Nephron progenitor cell (in vitro differentiated cells): ENCODE measurements at regions not wholly inside any gene's neighbourhood (a gene's known extent, or its start where the extent isn't known, plus 50 kb on each side); places are given as distances from the start of the nearest gene placed in this dataset.

Experiments
- DNase-seq: peaks from one replicate; pipeline ENCODE4 v3.0.0; 2021
- H3K27ac Mint-ChIP-seq: 2 replicates; pipeline ENCODE4 v1.8.0; 2021; ENCODE audit warnings: mild to moderate bottlenecking, moderate library complexity, mixed read lengths
- H3K27me3 Mint-ChIP-seq: 2 replicates; pipeline ENCODE4 v1.8.0; 2021; ENCODE audit warnings: mild to moderate bottlenecking, low read depth, mixed read lengths; ENCODE audit not compliant: poor library complexity
- H3K36me3 Mint-ChIP-seq: 2 replicates; pipeline ENCODE4 v1.8.0; 2021; ENCODE audit warnings: low read depth, mixed read lengths
- H3K4me1 Mint-ChIP-seq: 2 replicates; pipeline ENCODE4 v1.8.0; 2021; ENCODE audit warnings: mixed read lengths
- H3K4me3 Mint-ChIP-seq: 2 replicates; pipeline ENCODE4 v1.8.0; 2021; ENCODE audit warnings: mild to moderate bottlenecking, moderate library complexity, mixed read lengths
- H3K9me3 Mint-ChIP-seq: 2 replicates; pipeline ENCODE4 v1.8.0; 2021; ENCODE audit warnings: mild to moderate bottlenecking, moderate library complexity, mixed read lengths
- CTCF ChIP-seq: fragments of 200-600 bp; sonication (generic); IDR thresholded peaks from 2 replicates; pipeline ENCODE4 v1.5.0; 2021; ENCODE audit warnings: antibody characterized with exemption

- Mint-ChIP-seq H3K27ac (no peak overlapping the region), H3K36me3 (no peaks in the 10 kb centered on the region), H3K27me3 (no peaks in the 10 kb centered on the region), H3K9me3 (peaks cover 15% of the 10 kb centered on the region), H3K4me3 (no peak overlapping the region), H3K4me1 (peaks cover 24% of the 10 kb centered on the region)
- no peak for TF ChIP-seq CTCF
- no peak for DNase-seq
These were observed 1003.4 kb downstream of the CDH18 start for GRCh38 chr5:18984559-18985080.

GRCh38 chr5:18985171-18985758 is 1002.7 kb downstream of the CDH18 start:
- peak overlapping the region; percentile 92 for H3K27ac Mint-ChIP-seq
- no peak for TF ChIP-seq CTCF
- peaks cover 15% of the 10 kb centered on the region for H3K9me3 Mint-ChIP-seq
- no peaks in the 10 kb centered on the region for H3K36me3 Mint-ChIP-seq
- H3K4me3 Mint-ChIP-seq, result no peak overlapping the region
- no peaks in the 10 kb centered on the region for H3K27me3 Mint-ChIP-seq
- DNase-seq, result no peak
- H3K4me1 Mint-ChIP-seq, result peaks cover 24% of the 10 kb centered on the region

- Mint-ChIP-seq H3K27ac (peak overlapping the region; percentile 20), H3K4me3 (no peak overlapping the region), H3K36me3 (no peaks in the 10 kb centered on the region), H3K4me1 (peaks cover 24% of the 10 kb centered on the region), H3K27me3 (no peaks in the 10 kb centered on the region), H3K9me3 (peaks cover 11% of the 10 kb centered on the region)
- TF ChIP-seq CTCF, result no peak
- no peak for DNase-seq
These were observed 1000.9 kb downstream of the CDH18 start for GRCh38 chr5:18987101-18987500.

GRCh38 chr5:18990852-18991251 is 997.1 kb downstream of the CDH18 start:
- H3K27ac Mint-ChIP-seq, result no peak overlapping the region
- no peaks in the 10 kb centered on the region for H3K27me3 Mint-ChIP-seq
- H3K9me3 Mint-ChIP-seq, result no peaks in the 10 kb centered on the region
- H3K4me1 Mint-ChIP-seq, result peaks cover 14% of the 10 kb centered on the region
- TF ChIP-seq CTCF, result no peak
- no peak for DNase-seq
- no peak overlapping the region for H3K4me3 Mint-ChIP-seq
- H3K36me3 Mint-ChIP-seq, result no peaks in the 10 kb centered on the region

GRCh38 chr5:18992264-18992663 is 995.7 kb downstream of the CDH18 start:
- DNase-seq, result no peak
- H3K9me3 Mint-ChIP-seq, result no peaks in the 10 kb centered on the region
- H3K27ac Mint-ChIP-seq, result no peak overlapping the region
- no peak overlapping the region for H3K4me3 Mint-ChIP-seq
- TF ChIP-seq CTCF, result no peak
- H3K4me1 Mint-ChIP-seq, result peaks cover 2% of the 10 kb centered on the region
- no peaks in the 10 kb centered on the region for H3K27me3 Mint-ChIP-seq
- no peaks in the 10 kb centered on the region for H3K36me3 Mint-ChIP-seq

GRCh38 chr5:18999478-18999877 is 988.5 kb downstream of the CDH18 start:
- no peak for TF ChIP-seq CTCF
- H3K27ac Mint-ChIP-seq, result no peak overlapping the region
- peaks cover 5% of the 10 kb centered on the region for H3K4me1 Mint-ChIP-seq
- H3K4me3 Mint-ChIP-seq, result no peak overlapping the region
- H3K9me3 Mint-ChIP-seq, result no peaks in the 10 kb centered on the region
- H3K27me3 Mint-ChIP-seq, result no peaks in the 10 kb centered on the region
- H3K36me3 Mint-ChIP-seq, result no peaks in the 10 kb centered on the region
- no peak for DNase-seq
